Heart right ventricle (tissue), 16 donors: ENCODE measurements at regions not wholly inside any gene's neighbourhood (a gene's known extent, or its start where the extent isn't known, plus 50 kb on each side); places are given as distances from the start of the nearest gene placed in this dataset.

Experiments used
- ATAC-seq, 8 donors: fragments of 200-7000 bp; cut with Tn5 transposase; one replicate each; pipeline ENCODE4 v1.9.1; 2020; ENCODE audit warnings: mild to moderate bottlenecking in 8 of 8, moderate library complexity in 8 of 8, moderate number of reproducible peaks in 1 of 8
- DNase-seq, 2 donors: peaks; one replicate each; pipeline ENCODE4 v3.0.0-alpha.2; 2020
- H3K27ac ChIP-seq, 10 donors: fragments of 200-600 bp; sonication (generic) in 2 of 10; one replicate each; pipeline versions ENCODE4 v1.5.0 to v1.8.0; 2020 to 2022; ENCODE audit warnings: mild to moderate bottlenecking in 3 of 10
- H3K27me3 ChIP-seq, 7 donors: fragments of 200-600 bp; one replicate each; pipeline ENCODE4 v1.8.0; 2021 to 2022; ENCODE audit warnings: mild to moderate bottlenecking in 2 of 7
- H3K36me3 ChIP-seq, 9 donors: fragments of 200-600 bp; sonication (generic) in 1 of 9; one replicate each; pipeline versions ENCODE4 v1.5.0 to v1.8.0; 2020 to 2022; ENCODE audit warnings: mild to moderate bottlenecking in 2 of 9
- H3K4me1 ChIP-seq, 9 donors: fragments of 200-600 bp; sonication (generic) in 1 of 9; one replicate each; pipeline versions ENCODE4 v1.5.0 to v1.8.0; 2020 to 2022; ENCODE audit warnings: mild to moderate bottlenecking in 4 of 9
- H3K4me3 ChIP-seq, 10 donors: fragments of 200-600 bp; sonication (generic) in 2 of 10; one replicate each; pipeline versions ENCODE4 v1.5.0 to v1.8.0; 2020 to 2022; ENCODE audit warnings: mild to moderate bottlenecking in 7 of 10, moderate library complexity in 2 of 10
- H3K9me3 ChIP-seq, 11 donors: fragments of 200-600 bp in 10 of 11; sonication (generic) in 2 of 11; one replicate each; pipeline versions ENCODE4 v1.5.0 to v1.8.0; 2013 to 2022; ENCODE audit warnings: mild to moderate bottlenecking in 2 of 11, control low read depth in 1 of 11, moderate library complexity in 1 of 11
- WGBS, 2 donors: extraction: QIAGEN DNeasy Blood & Tissue Kit; methylation state at CpG; one replicate each; pipeline ENCODE4 v1.1.7; 2013; ENCODE audit warnings: inconsistent platforms in 1 of 2; 5-methylcytosine and 5-hydroxymethylcytosine counted together
- intact Hi-C, 10 donors: fragments of 100-400 bp; cut with DNase I; formaldehyde crosslinking; loops; one replicate each; pipeline versions ENCODE4 v1.11.1 to v1.14.2; 2022
- TF ChIP-seq, protein P1 (sequence below), 9 donors: fragments of 200-600 bp; sonication (generic) in 2 of 9; IDR thresholded peaks; one replicate each; pipeline versions ENCODE4 v1.5.0 to v1.8.0; 2021 to 2022; ENCODE audit warnings: antibody characterized with exemption in 9 of 9, mild to moderate bottlenecking in 5 of 9, moderate library complexity in 1 of 9
- donor health status: Arrhythmogenic right ventricular cardiomyopathy.
- donor health status: ischemic (EF 13 %, LVEDD 7.1; RV severe dilation, severe dysfunction).
- donor health status: healthy with polysubstance abuse.
- donor health status: DM: no; HTN: yes; CAD: no.
- donor health status: DM: no; HTN: no; CAD: no.
- donor health status: ischemic (EF 25% LVEDD 6.9; RV normal size, moderate dysfunction).
- donor health status: ischemic (EF 25% LVEDD 5.7; RV mildly dilated, moderate dysfunction).
- donor health status: healthy.
- donor health status: DM: yes; HTN: yes; CAD: no.
- donor health status: Ischemic cardiomyopathy.
- donor health status: ischemic (EF 35%, LVEDD 5.7; RV mildly dilated, moderate dysfunction).
- donor health status: nonischemic (EF 11% LVEDD 7.7; RV severe dilation, severe dysfunction).
- donor health status: DM: yes; HTN: yes; CAD: no.
- donor health status: PGD.
- donor health status: ischemic (EF 29% LVEDD 5.4; RV normal size, mild dysfunction).
- donor health status: nonischemic (EF 23%, LVEDD 6.1; RV moderate dilation, normal function).

DNA sequence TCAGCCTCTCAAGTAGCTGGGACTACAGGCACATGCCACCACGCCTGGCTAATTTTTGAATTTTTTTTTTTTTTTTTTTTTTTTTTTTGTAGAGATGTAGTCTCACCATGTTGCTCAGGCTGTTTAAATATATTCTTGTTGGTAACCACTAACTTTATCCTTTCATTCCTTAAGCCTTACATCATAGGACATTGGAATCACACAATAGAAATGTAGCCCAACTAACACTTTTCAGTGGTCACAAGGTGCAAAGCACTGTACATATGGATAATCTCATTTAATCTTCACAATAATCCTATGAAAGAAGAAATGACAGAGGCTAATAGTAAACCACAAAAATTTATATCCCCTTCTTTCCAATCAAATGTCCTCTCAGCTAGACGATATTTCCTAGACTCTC lies 417.8 kb upstream of the DACH1 start:
- no peak for DNase-seq
- peaks cover 0 to 20% (median 7%) of the 10 kb centered on the region in 11 donors for H3K9me3 ChIP-seq
- no peaks in the 10 kb centered on the region for H3K36me3 ChIP-seq
- 95 to 96% methylated on average over 2 of the region's 2 CpGs for WGBS, 2 donors
- no peaks in the 10 kb centered on the region for H3K4me1 ChIP-seq
- H3K27ac ChIP-seq = no peak overlapping the region
- TF ChIP-seq, protein P1, sequence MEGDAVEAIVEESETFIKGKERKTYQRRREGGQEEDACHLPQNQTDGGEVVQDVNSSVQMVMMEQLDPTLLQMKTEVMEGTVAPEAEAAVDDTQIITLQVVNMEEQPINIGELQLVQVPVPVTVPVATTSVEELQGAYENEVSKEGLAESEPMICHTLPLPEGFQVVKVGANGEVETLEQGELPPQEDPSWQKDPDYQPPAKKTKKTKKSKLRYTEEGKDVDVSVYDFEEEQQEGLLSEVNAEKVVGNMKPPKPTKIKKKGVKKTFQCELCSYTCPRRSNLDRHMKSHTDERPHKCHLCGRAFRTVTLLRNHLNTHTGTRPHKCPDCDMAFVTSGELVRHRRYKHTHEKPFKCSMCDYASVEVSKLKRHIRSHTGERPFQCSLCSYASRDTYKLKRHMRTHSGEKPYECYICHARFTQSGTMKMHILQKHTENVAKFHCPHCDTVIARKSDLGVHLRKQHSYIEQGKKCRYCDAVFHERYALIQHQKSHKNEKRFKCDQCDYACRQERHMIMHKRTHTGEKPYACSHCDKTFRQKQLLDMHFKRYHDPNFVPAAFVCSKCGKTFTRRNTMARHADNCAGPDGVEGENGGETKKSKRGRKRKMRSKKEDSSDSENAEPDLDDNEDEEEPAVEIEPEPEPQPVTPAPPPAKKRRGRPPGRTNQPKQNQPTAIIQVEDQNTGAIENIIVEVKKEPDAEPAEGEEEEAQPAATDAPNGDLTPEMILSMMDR (IDR thresholded peaks at IDR 0.05) = no peak
- no peak for ATAC-seq
- intact Hi-C loops = no loop called here
- no peak overlapping the region for H3K4me3 ChIP-seq
- H3K27me3 ChIP-seq = no peaks in the 10 kb centered on the region

DNA sequence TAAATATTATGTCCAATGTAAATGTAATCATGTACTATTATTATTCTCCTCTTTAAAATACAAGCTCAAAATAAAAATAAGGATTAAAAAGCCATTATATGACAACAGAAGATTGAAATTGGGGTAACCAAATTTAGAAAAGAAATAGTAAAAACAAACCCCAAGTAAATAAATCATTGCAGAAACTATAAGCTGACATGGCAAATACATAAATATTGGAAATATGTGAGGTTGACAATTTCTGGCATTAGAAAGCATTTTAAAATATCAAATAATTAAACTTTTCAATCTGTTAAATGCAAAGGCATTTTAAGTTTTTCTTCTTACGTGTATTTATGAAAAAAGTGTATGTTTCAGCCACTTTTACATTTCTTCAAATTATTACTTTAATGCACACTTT lies 394.7 kb upstream of the DACH1 start:
- no peak overlapping the region for H3K4me3 ChIP-seq
- H3K27me3 ChIP-seq = no peaks in the 10 kb centered on the region
- intact Hi-C loops = no loop called here
- ATAC-seq (no peak), DNase-seq (no peak)
- H3K36me3 ChIP-seq = no peaks in the 10 kb centered on the region
- TF ChIP-seq, protein P1 (IDR thresholded peaks at IDR 0.05) = no peak
- H3K4me1 ChIP-seq = no peaks in the 10 kb centered on the region
- peaks cover 0 to 5% (median 0%) of the 10 kb centered on the region in 11 donors for H3K9me3 ChIP-seq
- WGBS, 2 donors = 92 to 93% methylated on average over 1 of the region's 1 CpG
- H3K27ac ChIP-seq = no peak overlapping the region

DNA sequence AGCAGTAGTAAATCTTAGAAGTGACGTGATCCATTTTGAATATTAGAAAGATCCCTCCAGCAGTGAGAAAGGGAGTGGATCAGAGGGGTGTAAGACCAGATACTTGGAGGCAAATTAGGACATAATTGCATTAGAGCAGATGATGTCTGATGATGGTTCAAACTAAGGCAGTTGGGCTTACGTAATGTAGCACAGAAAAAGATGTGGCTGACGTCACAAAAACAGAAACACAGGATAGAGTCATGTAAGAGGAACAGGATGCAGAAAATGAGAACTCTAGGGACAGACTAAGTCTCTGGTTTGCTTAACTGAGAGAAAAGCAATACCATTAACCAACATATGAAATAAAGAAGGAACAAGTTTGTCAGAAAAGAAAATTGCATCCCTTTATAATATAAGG lies 392.5 kb upstream of the DACH1 start:
- H3K27ac ChIP-seq = no peak overlapping the region
- intact Hi-C loops = no loop called here
- no peak for DNase-seq
- 47 to 50% methylated on average over 3 of the region's 3 CpGs for WGBS, 2 donors
- TF ChIP-seq, protein P1 (IDR thresholded peaks at IDR 0.05) = no peak
- no peak overlapping the region for H3K4me3 ChIP-seq
- H3K27me3 ChIP-seq = no peaks in the 10 kb centered on the region
- no peaks in the 10 kb centered on the region for H3K4me1 ChIP-seq
- no peaks in the 10 kb centered on the region for H3K36me3 ChIP-seq
- no peak for ATAC-seq
- peaks cover 0 to 2% (median 0%) of the 10 kb centered on the region in 11 donors for H3K9me3 ChIP-seq

DNA sequence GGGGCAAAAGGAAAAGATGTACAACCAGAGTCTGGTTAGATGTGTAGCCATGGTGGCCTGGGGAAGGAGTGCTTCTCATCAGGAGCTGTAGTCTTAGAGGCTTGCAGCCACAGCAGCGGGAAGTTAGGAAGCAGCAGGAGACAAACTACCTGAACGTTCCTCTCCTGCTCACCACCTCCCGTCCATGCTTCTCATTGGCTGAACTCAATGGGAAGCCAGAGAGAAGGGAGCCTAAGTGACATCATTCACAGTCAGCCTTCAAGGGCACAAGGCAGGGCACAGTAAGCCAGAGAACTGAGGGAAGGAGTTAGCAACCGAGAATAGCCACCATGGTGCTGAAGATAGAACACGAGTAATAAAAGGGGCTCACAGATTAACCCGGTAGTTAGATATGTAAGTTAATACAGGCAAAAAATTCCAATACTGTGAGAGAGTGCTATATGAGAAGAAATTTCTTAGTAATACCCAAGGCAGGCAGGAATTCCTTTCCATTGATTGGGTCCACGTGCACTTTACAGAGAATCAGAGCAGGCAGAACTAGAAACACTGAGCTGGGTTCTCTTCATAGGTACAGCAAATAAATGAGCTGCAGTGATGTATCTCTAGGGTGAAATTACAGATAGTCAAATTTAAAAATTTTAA lies 391.5 kb upstream of the DACH1 start:
- Histone ChIP-seq H3K27me3 (no peaks in the 10 kb centered on the region), H3K4me3 (no peak overlapping the region), H3K9me3 (no peaks in the 10 kb centered on the region), H3K4me1 (no peaks in the 10 kb centered on the region), H3K36me3 (no peaks in the 10 kb centered on the region), H3K27ac (no peak overlapping the region)
- intact Hi-C loops = no loop called here
- WGBS, 2 donors = 59 to 62% methylated on average over 7 of the region's 7 CpGs
- ATAC-seq = no peak
- DNase-seq = no peak
- TF ChIP-seq, protein P1 (IDR thresholded peaks at IDR 0.05) = no peak
